ENCODE measurements at regions not wholly inside any gene's neighbourhood (a gene's known extent, or its start where the extent isn't known, plus 50 kb on each side); places are given as distances from the start of the nearest gene placed in this dataset.

- no peak for TF ChIP-seq CTCF (IDR thresholded peaks at IDR 0.05 in 2 of 3, conservative IDR thresholded peaks at IDR 0.05 in 1 of 3; ENCODE audit: borderline replicate concordance in 1 of 3, insufficient read depth in 1 of 3, low read depth in 2 of 3, low read length in 2 of 3)
- TF ChIP-seq EZH2 (IDR thresholded peaks at IDR 0.05), result no peak
- no peak for TF ChIP-seq ZBTB33 (IDR thresholded peaks at IDR 0.05; ENCODE audit: extremely low read depth, insufficient replicate concordance, low read length)
- no peak for TF ChIP-seq YY1 (IDR thresholded peaks at IDR 0.05; ENCODE audit: extremely low read depth, insufficient replicate concordance, low read depth, low read length)
- TF ChIP-seq POLR2A (IDR thresholded peaks at IDR 0.05; ENCODE audit: borderline replicate concordance, extremely low read depth, insufficient read depth, insufficient read length), result no peak
- no peak for TF ChIP-seq JUND (IDR thresholded peaks at IDR 0.05)
These were observed 752.1 kb upstream of the PCDH20 start for GRCh38 chr13:62167650-62168172.

Measured in HCT116 (cell line).